HG03280 (cell line): ENCODE measurements at regions not wholly inside any gene's neighbourhood (a gene's known extent, or its start where the extent isn't known, plus 50 kb on each side); places are given as distances from the start of the nearest gene placed in this dataset.
"Not testable (repeated sequence)": the region's sequence is repeated elsewhere in the genome, so short reads cannot be mapped to it uniquely, and the experiment has no call there.

ENCODE experiments used
- ATAC-seq: cut with Tn5 transposase; IDR thresholded peaks from one replicate; pipeline ENCODE4 v1.9.1; 2021; ENCODE audit warnings: mild to moderate bottlenecking, moderate library complexity; ENCODE audit not compliant: unreplicated experiment

GRCh38 chr5:125429498-125429897 is 683.1 kb upstream of the ZNF608 start:
- no peak for ATAC-seq

- no peak for ATAC-seq
Measured at GRCh38 chr5:125433457-125433856, 687.0 kb upstream of the ZNF608 start.

- no peak for ATAC-seq
Measured at GRCh38 chr5:125439243-125439642, 692.8 kb upstream of the ZNF608 start.

- no peak for ATAC-seq
Measured at GRCh38 chr5:125440905-125441304, 694.5 kb upstream of the ZNF608 start.

GRCh38 chr5:125446986-125447385 is 700.5 kb upstream of the ZNF608 start:
- no peak for ATAC-seq

GRCh38 chr5:125450771-125451170 is 704.3 kb upstream of the ZNF608 start:
- ATAC-seq, result no peak

- ATAC-seq, result no peak
Measured at GRCh38 chr5:125451622-125452021, 705.2 kb upstream of the ZNF608 start.

GRCh38 chr5:125452991-125453390 is 706.6 kb upstream of the ZNF608 start:
- no peak for ATAC-seq

- no peak for ATAC-seq
Measured at GRCh38 chr5:125455041-125455440, 708.6 kb upstream of the ZNF608 start.

- not testable (repeated sequence) for ATAC-seq
Measured at GRCh38 chr5:125456005-125456404, 709.6 kb upstream of the ZNF608 start.

GRCh38 chr5:125457617-125458016 is 711.2 kb upstream of the ZNF608 start:
- ATAC-seq, result no peak

GRCh38 chr5:125458949-125459348 is 712.5 kb upstream of the ZNF608 start:
- not testable (repeated sequence) for ATAC-seq

GRCh38 chr5:125461641-125462072 is 715.2 kb upstream of the ZNF608 start:
- no peak for ATAC-seq

- ATAC-seq, result no peak
Measured at GRCh38 chr5:125463466-125464092, 717.1 kb upstream of the ZNF608 start.

- ATAC-seq, result no peak
Measured at GRCh38 chr5:125464847-125465432, 718.5 kb upstream of the ZNF608 start.

- ATAC-seq, result no peak
Measured at GRCh38 chr5:125465703-125466102, 719.3 kb upstream of the ZNF608 start.

GRCh38 chr5:125467222-125467621 is 720.8 kb upstream of the ZNF608 start:
- ATAC-seq, result no peak

- no peak for ATAC-seq
Measured at GRCh38 chr5:125470280-125470902, 724.0 kb upstream of the ZNF608 start.

GRCh38 chr5:125476901-125477585 is 730.6 kb upstream of the ZNF608 start:
- no peak for ATAC-seq

- no peak for ATAC-seq
Measured at GRCh38 chr5:125477586-125477975, 731.1 kb upstream of the ZNF608 start.

GRCh38 chr5:125478599-125478998 is 732.2 kb upstream of the ZNF608 start:
- no peak for ATAC-seq

GRCh38 chr5:125480911-125481310 is 734.5 kb upstream of the ZNF608 start:
- no peak for ATAC-seq
